ENCODE measurements at regions not wholly inside any gene's neighbourhood (a gene's known extent, or its start where the extent isn't known, plus 50 kb on each side); places are given as distances from the start of the nearest gene placed in this dataset.

- intact Hi-C loops (cut with micrococcal nuclease) (no loop called here), dilution Hi-C loops (cut with MboI; ENCODE audit: extremely low pct_ligation_motif_present, low sequenced_read_pairs) (no loop called here)
- BruUV-seq (replicated peaks): no TSS peak
- Histone ChIP-seq H3K27me3 (ENCODE audit: control insufficient read depth in 2 of 2, insufficient read depth in 2 of 2, low read length in 2 of 2) (no peaks in the 10 kb centered on the region), H3K79me2 (ENCODE audit: control insufficient read depth, insufficient read depth, low read length) (no peaks in the 10 kb centered on the region), H3K4me2 (ENCODE audit: insufficient read depth, low read length) (no peak overlapping the region), H3K27ac (ENCODE audit: insufficient read depth, low read depth, low read length) (no peak overlapping the region), H3K9ac (replicated peaks; ENCODE audit: extremely low read depth, insufficient read depth, low read length) (no peak overlapping the region), H3K36me3 (ENCODE audit: control insufficient read depth in 2 of 2, extremely low read depth in 1 of 2, insufficient read depth in 2 of 2, low read length in 2 of 2) (no peaks in the 10 kb centered on the region), H3K4me1 (ENCODE audit: control insufficient read depth, extremely low read depth, insufficient read depth, low read length) (no peaks in the 10 kb centered on the region), H3K9me3 (replicated peaks; ENCODE audit: control insufficient read depth, insufficient read depth, low read length) (peaks cover 3% of the 10 kb centered on the region), H3K4me3 (replicated peaks in 1 of 3; ENCODE audit: insufficient read depth in 1 of 3, low read depth in 1 of 3, low read length in 3 of 3) (no peak overlapping the region), H4K20me1 (replicated peaks; ENCODE audit: control insufficient read depth, extremely low read depth, insufficient read depth, low read length) (no peaks in the 10 kb centered on the region), H2AFZ (ENCODE audit: low read depth, low read length) (no peak overlapping the region), H3K9me1 (replicated peaks; ENCODE audit: control insufficient read depth, extremely low read depth, insufficient read depth, low read length) (no peaks in the 10 kb centered on the region)
- DNase-seq (ENCODE audit: low read depth, low spot score): no peak
- no peak for FAIRE-seq
- no peak for TF ChIP-seq GATA2 (IDR thresholded peaks at IDR 0.05; ENCODE audit: insufficient read depth, insufficient read length, low read depth, low read length)
- TF ChIP-seq CTCF (IDR thresholded peaks at IDR 0.05; ENCODE audit: extremely low read depth in 1 of 2, insufficient read depth in 1 of 2, low read depth in 1 of 2, low read length in 2 of 2): no peak
- no peak for TF ChIP-seq FOS (IDR thresholded peaks at IDR 0.05; ENCODE audit: borderline replicate concordance, insufficient read depth, low read length)
- TF ChIP-seq MYC (IDR thresholded peaks at IDR 0.05; ENCODE audit: low read depth, low read length): no peak
- no peak for TF ChIP-seq POLR2AphosphoS5 (IDR thresholded peaks at IDR 0.05; ENCODE audit: insufficient read depth, low read depth, low read length)
- TF ChIP-seq POLR2A (IDR thresholded peaks at IDR 0.05; ENCODE audit: low read depth, low read length): no peak
- no peak for TF ChIP-seq EZH2 (IDR thresholded peaks at IDR 0.05; ENCODE audit: borderline replicate concordance, low read depth, low read length, severe bottlenecking)
- no peak for TF ChIP-seq MAX (IDR thresholded peaks at IDR 0.05; ENCODE audit: insufficient read depth, insufficient read length)
- TF ChIP-seq JUN (IDR thresholded peaks at IDR 0.05; ENCODE audit: borderline replicate concordance, insufficient read depth, insufficient read length, low read depth): no peak
- ChIA-PET POLR2A (no interaction called here), CTCF (no interaction called here)
Measured at GRCh38 chr2:198791623-198792022, 666.1 kb downstream of the SATB2 start.
